ENCODE measurements at regions not wholly inside any gene's neighbourhood (a gene's known extent, or its start where the extent isn't known, plus 50 kb on each side); places are given as distances from the start of the nearest gene placed in this dataset.
"Not testable (repeated sequence)": the region's sequence is repeated elsewhere in the genome, so short reads cannot be mapped to it uniquely, and the experiment has no call there.

GRCh38 chr11:3455666-3456065 lies 76.7 kb upstream of the ZNF195 start:
- TF ChIP-seq, protein P1, sequence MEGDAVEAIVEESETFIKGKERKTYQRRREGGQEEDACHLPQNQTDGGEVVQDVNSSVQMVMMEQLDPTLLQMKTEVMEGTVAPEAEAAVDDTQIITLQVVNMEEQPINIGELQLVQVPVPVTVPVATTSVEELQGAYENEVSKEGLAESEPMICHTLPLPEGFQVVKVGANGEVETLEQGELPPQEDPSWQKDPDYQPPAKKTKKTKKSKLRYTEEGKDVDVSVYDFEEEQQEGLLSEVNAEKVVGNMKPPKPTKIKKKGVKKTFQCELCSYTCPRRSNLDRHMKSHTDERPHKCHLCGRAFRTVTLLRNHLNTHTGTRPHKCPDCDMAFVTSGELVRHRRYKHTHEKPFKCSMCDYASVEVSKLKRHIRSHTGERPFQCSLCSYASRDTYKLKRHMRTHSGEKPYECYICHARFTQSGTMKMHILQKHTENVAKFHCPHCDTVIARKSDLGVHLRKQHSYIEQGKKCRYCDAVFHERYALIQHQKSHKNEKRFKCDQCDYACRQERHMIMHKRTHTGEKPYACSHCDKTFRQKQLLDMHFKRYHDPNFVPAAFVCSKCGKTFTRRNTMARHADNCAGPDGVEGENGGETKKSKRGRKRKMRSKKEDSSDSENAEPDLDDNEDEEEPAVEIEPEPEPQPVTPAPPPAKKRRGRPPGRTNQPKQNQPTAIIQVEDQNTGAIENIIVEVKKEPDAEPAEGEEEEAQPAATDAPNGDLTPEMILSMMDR (IDR thresholded peaks at IDR 0.05; ENCODE audit: poor library complexity, severe bottlenecking): not testable (repeated sequence)
- TF ChIP-seq EP300 (conservative IDR thresholded peaks at IDR 0.05; ENCODE audit: poor library complexity, severe bottlenecking); SMC3 (conservative IDR thresholded peaks at IDR 0.05; ENCODE audit: poor library complexity): not testable (repeated sequence)

All from neural cell (in vitro differentiated cells).